ENCODE measurements at regions not wholly inside any gene's neighbourhood (a gene's known extent, or its start where the extent isn't known, plus 50 kb on each side); places are given as distances from the start of the nearest gene placed in this dataset.

GRCh38 chr1:118785246-118785645 is 202.9 kb downstream of the TBX15 start:
- TF ChIP-seq POLR2A (IDR thresholded peaks at IDR 0.05; ENCODE audit: low read depth, low read length): no peak
- FAIRE-seq (no peak), DNase-seq (ENCODE audit: insufficient read length, low spot score) (no peak)

- no peak for FAIRE-seq
Observed at GRCh38 chr1:118783095-118783758, 204.9 kb downstream of the TBX15 start.

GRCh38 chr1:118773656-118774055 is 214.5 kb downstream of the TBX15 start:
- no peak for TF ChIP-seq POLR2A (IDR thresholded peaks at IDR 0.05; ENCODE audit: low read depth, low read length)
- no peak for DNase-seq (ENCODE audit: insufficient read length, low spot score)
- no peak for FAIRE-seq

More at GRCh38 chr1:118783095-118783758, 204.9 kb downstream of the TBX15 start:
- DNase-seq (ENCODE audit: insufficient read length, low spot score): no peak
- no peak for TF ChIP-seq POLR2A (IDR thresholded peaks at IDR 0.05; ENCODE audit: low read depth, low read length)

GRCh38 chr1:118767971-118768370 is 220.2 kb downstream of the TBX15 start:
- no peak for TF ChIP-seq POLR2A (IDR thresholded peaks at IDR 0.05; ENCODE audit: low read depth, low read length)
- FAIRE-seq (no peak), DNase-seq (ENCODE audit: insufficient read length, low spot score) (no peak)

GRCh38 chr1:118753976-118754375 is 234.2 kb downstream of the TBX15 start:
- FAIRE-seq (no peak), DNase-seq (ENCODE audit: insufficient read length, low spot score) (no peak)
- TF ChIP-seq POLR2A (IDR thresholded peaks at IDR 0.05; ENCODE audit: low read depth, low read length): no peak

GRCh38 chr1:118751166-118751565 is 237.0 kb downstream of the TBX15 start:
- no peak for DNase-seq (ENCODE audit: insufficient read length, low spot score)
- FAIRE-seq: no peak
- no peak for TF ChIP-seq POLR2A (IDR thresholded peaks at IDR 0.05; ENCODE audit: low read depth, low read length)

GRCh38 chr1:118744420-118744819 is 243.7 kb downstream of the TBX15 start:
- FAIRE-seq: no peak
- no peak for TF ChIP-seq POLR2A (IDR thresholded peaks at IDR 0.05; ENCODE audit: low read depth, low read length)
- DNase-seq (ENCODE audit: insufficient read length, low spot score): no peak

- DNase-seq (ENCODE audit: insufficient read length, low spot score): no peak
- no peak for TF ChIP-seq POLR2A (IDR thresholded peaks at IDR 0.05; ENCODE audit: low read depth, low read length)
- FAIRE-seq: no peak
Observed at GRCh38 chr1:118739501-118739900, 248.6 kb downstream of the TBX15 start.

GRCh38 chr1:118736322-118736721 is 251.8 kb downstream of the TBX15 start:
- FAIRE-seq (no peak), DNase-seq (ENCODE audit: insufficient read length, low spot score) (no peak)
- no peak for TF ChIP-seq POLR2A (IDR thresholded peaks at IDR 0.05; ENCODE audit: low read depth, low read length)

- FAIRE-seq: no peak
- DNase-seq (ENCODE audit: insufficient read length, low spot score): no peak
- TF ChIP-seq POLR2A (IDR thresholded peaks at IDR 0.05; ENCODE audit: low read depth, low read length): no peak
Observed at GRCh38 chr1:118717893-118718292, 270.2 kb downstream of the TBX15 start.

GRCh38 chr1:118716775-118717174 is 271.4 kb downstream of the TBX15 start:
- FAIRE-seq (no peak), DNase-seq (ENCODE audit: insufficient read length, low spot score) (no peak)
- no peak for TF ChIP-seq POLR2A (IDR thresholded peaks at IDR 0.05; ENCODE audit: low read depth, low read length)

GRCh38 chr1:118711356-118711755 is 276.8 kb downstream of the TBX15 start:
- no peak for TF ChIP-seq POLR2A (IDR thresholded peaks at IDR 0.05; ENCODE audit: low read depth, low read length)
- FAIRE-seq: no peak

GRCh38 chr1:118698911-118699310 is 289.2 kb downstream of the TBX15 start:
- DNase-seq (ENCODE audit: insufficient read length, low spot score): no peak
- no peak for FAIRE-seq
- TF ChIP-seq POLR2A (IDR thresholded peaks at IDR 0.05; ENCODE audit: low read depth, low read length): no peak

More at GRCh38 chr1:118711356-118711755, 276.8 kb downstream of the TBX15 start:
- DNase-seq (ENCODE audit: insufficient read length, low spot score): no peak

- TF ChIP-seq POLR2A (IDR thresholded peaks at IDR 0.05; ENCODE audit: low read depth, low read length): no peak
- no peak for FAIRE-seq
- DNase-seq (ENCODE audit: insufficient read length, low spot score): no peak
Observed at GRCh38 chr1:118692143-118692542, 296.0 kb downstream of the TBX15 start.

- FAIRE-seq (no peak), DNase-seq (ENCODE audit: insufficient read length, low spot score) (no peak)
- no peak for TF ChIP-seq POLR2A (IDR thresholded peaks at IDR 0.05; ENCODE audit: low read depth, low read length)
Observed at GRCh38 chr1:118688891-118689290, 299.3 kb downstream of the TBX15 start.
